Fibroblast of mammary gland (primary cell): ENCODE measurements at regions not wholly inside any gene's neighbourhood (a gene's known extent, or its start where the extent isn't known, plus 50 kb on each side); places are given as distances from the start of the nearest gene placed in this dataset.
"Not testable (repeated sequence)": the region's sequence is repeated elsewhere in the genome, so short reads cannot be mapped to it uniquely, and the experiment has no call there.

ENCODE experiments used
- DNase-seq: peaks from one replicate; pipeline ENCODE4 v3.0.0-alpha.2; 2010; ENCODE audit warnings: low read depth
- H3K4me3 ChIP-seq: 2 replicates; pipeline ENCODE4 v1.5.1; 2011; ENCODE audit warnings: low read depth, mild to moderate bottlenecking, low read length, moderate library complexity; ENCODE audit not compliant: control insufficient read depth
- TF ChIP-seq, protein P1 (sequence below): conservative IDR thresholded peaks from 2 replicates; pipeline ENCODE4 v1.5.1; 2011; ENCODE audit warnings: low read depth, low read length, inconsistent platforms; ENCODE audit not compliant: control insufficient read depth, insufficient read depth

DNA sequence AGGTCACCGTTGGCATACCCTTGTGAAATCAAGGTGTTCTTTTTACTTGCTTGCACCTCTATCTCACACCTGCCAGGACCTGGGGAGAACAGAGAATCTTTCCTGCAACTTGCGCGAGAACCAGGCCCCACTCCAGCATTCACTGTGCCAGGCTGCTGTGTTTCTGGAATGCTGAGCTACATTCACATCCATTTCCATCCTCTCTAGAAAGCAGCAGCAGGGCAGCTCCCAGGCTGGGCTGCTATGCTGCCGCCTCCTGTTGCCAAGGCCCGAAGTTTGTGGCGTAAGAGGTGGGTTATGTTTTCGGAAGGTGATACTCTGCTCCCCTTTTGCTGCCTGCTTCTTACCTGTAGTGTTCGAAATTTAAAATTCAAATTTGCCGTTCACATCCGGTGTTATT, 464.1 kb downstream of the KLF5 start:
- no peak for DNase-seq
- TF ChIP-seq, protein P1, sequence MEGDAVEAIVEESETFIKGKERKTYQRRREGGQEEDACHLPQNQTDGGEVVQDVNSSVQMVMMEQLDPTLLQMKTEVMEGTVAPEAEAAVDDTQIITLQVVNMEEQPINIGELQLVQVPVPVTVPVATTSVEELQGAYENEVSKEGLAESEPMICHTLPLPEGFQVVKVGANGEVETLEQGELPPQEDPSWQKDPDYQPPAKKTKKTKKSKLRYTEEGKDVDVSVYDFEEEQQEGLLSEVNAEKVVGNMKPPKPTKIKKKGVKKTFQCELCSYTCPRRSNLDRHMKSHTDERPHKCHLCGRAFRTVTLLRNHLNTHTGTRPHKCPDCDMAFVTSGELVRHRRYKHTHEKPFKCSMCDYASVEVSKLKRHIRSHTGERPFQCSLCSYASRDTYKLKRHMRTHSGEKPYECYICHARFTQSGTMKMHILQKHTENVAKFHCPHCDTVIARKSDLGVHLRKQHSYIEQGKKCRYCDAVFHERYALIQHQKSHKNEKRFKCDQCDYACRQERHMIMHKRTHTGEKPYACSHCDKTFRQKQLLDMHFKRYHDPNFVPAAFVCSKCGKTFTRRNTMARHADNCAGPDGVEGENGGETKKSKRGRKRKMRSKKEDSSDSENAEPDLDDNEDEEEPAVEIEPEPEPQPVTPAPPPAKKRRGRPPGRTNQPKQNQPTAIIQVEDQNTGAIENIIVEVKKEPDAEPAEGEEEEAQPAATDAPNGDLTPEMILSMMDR, result no peak
- H3K4me3 ChIP-seq, result no peak overlapping the region

DNA sequence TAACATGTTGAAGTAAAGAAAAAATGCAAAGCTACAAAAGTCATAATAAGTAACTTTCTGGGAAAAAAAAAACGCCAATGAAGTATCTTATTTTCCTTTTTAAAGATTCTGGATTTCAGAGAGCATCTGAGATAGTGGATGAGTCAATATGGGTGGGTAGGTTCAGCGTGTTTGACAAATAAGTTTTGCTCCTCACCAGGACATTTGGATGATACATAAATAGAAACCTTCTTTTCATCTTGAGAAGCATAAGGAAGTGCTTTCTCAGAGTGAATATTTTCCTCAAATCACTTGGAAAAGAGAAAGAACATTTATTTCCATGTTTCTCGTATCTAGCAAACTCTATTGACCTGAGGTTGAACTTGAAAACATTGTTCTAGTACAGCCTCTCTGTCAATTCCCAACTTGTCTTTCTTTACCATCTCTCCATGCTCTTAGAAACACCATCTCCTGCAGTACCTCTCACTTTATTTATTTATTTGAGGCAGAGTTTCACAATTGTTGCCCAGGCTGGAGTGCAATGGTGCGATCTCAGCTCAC, 463.2 kb downstream of the KLF5 start:
- TF ChIP-seq, protein P1, result no peak
- peak; percentile 34 for DNase-seq
- H3K4me3 ChIP-seq, result no peak overlapping the region

DNA sequence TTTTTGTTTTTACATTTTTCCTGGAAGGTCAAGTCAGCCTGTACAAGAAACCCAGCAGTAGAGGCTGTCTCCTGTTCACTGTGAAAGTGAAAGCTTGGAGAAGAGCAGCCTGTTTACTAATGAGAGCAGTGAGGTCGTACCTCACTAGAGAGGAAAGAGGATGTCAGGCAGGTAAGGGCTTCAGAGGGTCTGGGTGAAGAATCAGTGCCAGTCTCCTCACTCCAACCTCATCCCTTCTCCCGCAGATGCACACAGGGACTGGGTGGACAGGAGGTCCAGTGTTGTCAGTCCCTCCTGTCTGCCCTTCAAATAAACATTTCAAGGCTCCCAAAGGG, 462.5 kb downstream of the KLF5 start:
- no peak overlapping the region for H3K4me3 ChIP-seq
- no peak for DNase-seq
- TF ChIP-seq, protein P1, result no peak

DNA sequence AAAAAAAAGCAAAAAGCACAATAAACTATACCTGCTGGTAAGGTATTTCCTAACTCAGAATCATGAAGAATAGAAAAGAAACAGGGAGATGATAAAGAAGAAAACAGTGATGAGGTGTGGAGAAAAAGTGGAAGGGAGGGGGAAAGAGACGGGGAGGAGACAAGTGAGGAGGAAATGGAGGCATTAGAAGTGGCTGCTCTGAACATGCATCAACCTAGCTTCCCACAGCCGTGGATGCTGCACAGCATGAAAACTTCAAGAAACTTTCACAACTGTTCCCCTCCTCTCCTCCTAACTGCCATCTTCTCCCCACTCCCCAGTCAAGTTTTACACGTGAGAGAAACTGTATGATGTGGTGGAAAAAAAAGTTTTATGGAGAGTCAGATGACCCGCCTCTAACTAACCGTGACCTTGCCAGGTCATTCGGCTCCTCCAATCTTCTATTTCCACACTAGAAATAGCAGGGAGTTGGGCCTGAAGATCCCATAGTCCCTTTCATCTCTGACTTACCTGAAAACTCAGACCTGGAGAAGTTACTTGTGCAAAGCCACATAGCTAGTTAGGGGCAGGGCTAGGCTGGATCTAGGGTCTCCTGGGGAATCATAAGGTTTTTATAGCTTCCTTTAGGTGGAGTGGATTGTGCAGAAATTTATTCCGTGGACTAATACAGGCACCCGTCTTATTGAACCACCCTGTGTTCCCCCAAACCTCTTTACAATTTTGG, 461.9 kb downstream of the KLF5 start:
- DNase-seq, result no peak
- H3K4me3 ChIP-seq, result no peak overlapping the region

DNA sequence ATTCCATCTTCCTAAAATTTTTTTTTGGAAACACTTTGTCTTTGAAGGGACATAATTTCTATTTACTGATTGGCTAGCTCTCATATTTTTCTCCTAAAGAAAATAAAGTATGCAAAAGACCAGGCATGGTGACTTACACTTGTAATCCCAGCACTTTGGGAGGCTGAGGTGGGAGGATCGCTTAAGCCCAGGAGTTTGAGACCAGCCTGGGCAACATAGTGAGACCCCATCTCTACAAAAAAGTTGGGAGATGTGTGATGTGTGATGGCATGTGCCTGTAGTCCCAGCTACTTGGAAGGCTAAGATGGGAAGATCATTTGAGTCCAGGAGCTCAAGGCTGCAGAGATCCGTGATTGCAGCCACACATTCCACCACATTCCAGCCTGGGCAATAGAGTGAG, 461.3 kb downstream of the KLF5 start:
- H3K4me3 ChIP-seq, DNase-seq: not testable (repeated sequence)

More for the DNA sequence above, 461.9 kb downstream of the KLF5 start:
- TF ChIP-seq, protein P1, result no peak

DNA sequence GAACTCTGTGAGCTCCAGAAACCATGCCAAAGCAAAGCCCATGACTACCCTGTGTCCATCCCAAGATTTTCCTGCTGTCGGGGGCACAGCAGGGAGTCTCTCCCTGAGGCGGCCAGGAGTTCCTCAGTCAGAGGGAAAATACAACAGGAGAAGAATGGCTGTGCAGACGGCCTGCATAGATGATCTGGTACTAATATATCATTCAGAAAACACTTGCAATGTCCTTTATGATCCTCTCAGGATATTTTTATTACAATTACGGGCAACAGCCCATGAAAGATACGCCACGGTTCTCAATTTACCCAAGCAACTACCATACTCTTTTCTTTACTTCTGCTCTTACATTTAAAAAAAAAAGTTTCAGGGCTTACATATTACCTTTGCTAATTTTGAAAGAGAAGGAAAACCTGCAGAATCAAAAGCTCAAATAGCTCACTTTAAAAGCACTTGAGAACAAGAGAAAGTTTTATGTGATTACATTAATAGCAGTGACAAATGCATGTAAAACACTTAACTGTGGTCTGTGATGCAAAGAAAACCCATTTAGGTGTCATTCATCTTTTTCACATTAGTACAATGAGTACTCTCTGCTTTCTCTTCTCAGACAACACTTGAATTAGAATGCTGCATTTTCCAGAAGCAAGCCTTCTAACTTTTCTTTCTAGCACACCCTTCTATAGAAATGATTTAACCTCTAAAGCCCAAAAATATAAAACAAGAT, 460.8 kb downstream of the KLF5 start:
- no peak for DNase-seq
- no peak overlapping the region for H3K4me3 ChIP-seq
- TF ChIP-seq, protein P1, result no peak

DNA sequence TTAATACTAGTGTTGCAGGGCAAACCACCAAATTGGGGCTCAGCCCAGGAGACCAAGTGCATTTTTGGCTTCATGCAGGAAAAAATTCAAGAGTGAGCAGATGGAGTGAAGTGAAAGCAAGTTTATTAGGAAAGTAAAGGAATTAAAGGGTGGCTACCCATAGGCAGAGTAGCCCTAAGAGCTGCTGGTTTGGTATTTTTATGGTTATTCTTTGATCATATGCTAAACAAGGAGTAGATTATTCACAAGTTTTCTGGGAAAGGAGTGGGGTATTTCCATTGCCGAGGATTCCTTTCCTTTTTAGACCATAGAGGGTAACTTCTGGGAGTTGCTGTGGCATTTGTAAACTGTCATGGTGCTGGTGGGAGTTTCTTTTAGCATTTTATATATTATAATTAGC, 459.0 kb downstream of the KLF5 start:
- no peak for DNase-seq
- no peak overlapping the region for H3K4me3 ChIP-seq
- TF ChIP-seq, protein P1, result no peak
